Esophagus muscularis mucosa (tissue), 4 donors: ENCODE measurements at regions not wholly inside any gene's neighbourhood (a gene's known extent, or its start where the extent isn't known, plus 50 kb on each side); places are given as distances from the start of the nearest gene placed in this dataset.

Experiments
- CTCF ChIP-seq, 3 experiments: fragments of 200-600 bp in 2 of 3; fragments of 450-650 bp in 1 of 3; sonication (generic) in 2 of 3; IDR thresholded peaks; one replicate each; pipeline ENCODE4 v1.5.1; 2017 to 2019; ENCODE audit warnings: antibody characterized with exemption in 3 of 3, mild to moderate bottlenecking in 2 of 3, moderate library complexity in 1 of 3
- EP300 ChIP-seq: sonication (generic); formaldehyde crosslinking; IDR thresholded peaks from one replicate; pipeline ENCODE4 v1.6.1; 2017; ENCODE audit warnings: antibody characterized with exemption
- POLR2A ChIP-seq: fragments of 450-650 bp; IDR thresholded peaks from one replicate; pipeline ENCODE4 v1.6.1; 2017; ENCODE audit warnings: antibody characterized with exemption, moderate library complexity, mild to moderate bottlenecking, low read depth
- POLR2AphosphoS5 ChIP-seq, 2 donors: sonication (generic); formaldehyde crosslinking; IDR thresholded peaks; one replicate each; pipeline ENCODE4 v1.6.1; 2017; ENCODE audit warnings: antibody characterized with exemption in 2 of 2

- no peak for TF ChIP-seq CTCF (IDR thresholded peaks at IDR 0.05)
- TF ChIP-seq POLR2A = no peak
- TF ChIP-seq POLR2AphosphoS5 (IDR thresholded peaks at IDR 0.05) = no peak
- no peak for TF ChIP-seq EP300
Observed at GRCh38 chr6:117817499-117817898, 89.6 kb upstream of the SLC35F1 start.
